ENCODE measurements at regions not wholly inside any gene's neighbourhood (a gene's known extent, or its start where the extent isn't known, plus 50 kb on each side); places are given as distances from the start of the nearest gene placed in this dataset.
"Not testable (repeated sequence)": the region's sequence is repeated elsewhere in the genome, so short reads cannot be mapped to it uniquely, and the experiment has no call there.

DNA sequence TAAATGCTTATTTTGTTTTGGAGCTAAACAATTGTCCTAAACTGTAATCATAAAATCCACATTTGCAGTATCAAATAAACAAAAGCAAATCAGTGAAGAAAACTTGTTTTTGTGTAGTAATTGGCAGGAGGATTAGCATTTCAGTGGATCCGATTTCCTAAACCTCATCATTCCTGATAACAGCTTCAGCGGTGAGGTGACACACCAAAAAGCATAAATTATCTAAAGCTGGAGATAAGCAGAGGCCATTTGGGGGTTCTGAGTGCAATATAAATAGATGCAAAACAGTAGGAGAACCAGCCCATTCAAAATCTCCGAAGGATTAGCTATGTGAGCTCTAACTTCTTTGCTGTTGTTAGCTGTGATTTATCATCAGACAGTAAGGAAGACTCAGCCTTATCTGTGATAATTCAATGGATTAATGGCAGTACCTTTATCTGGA is 235.8 kb downstream of the EPHA7 start:
- intact Hi-C loops (cut with micrococcal nuclease) = no loop called here
- no peak overlapping the region for H3K27ac Mint-ChIP-seq
- no peaks in the 10 kb centered on the region for H3K27me3 Mint-ChIP-seq (ENCODE audit: low read depth)
- H3K36me3 Mint-ChIP-seq (ENCODE audit: low read depth) = no peaks in the 10 kb centered on the region
- H3K4me1 Mint-ChIP-seq (ENCODE audit: low read depth) = no peaks in the 10 kb centered on the region
- no peak for DNase-seq (ENCODE audit: low spot score)
- H3K9me3 Mint-ChIP-seq = peaks cover 6% of the 10 kb centered on the region
- H3K4me3 Mint-ChIP-seq (ENCODE audit: low read depth) = no peak overlapping the region

DNA sequence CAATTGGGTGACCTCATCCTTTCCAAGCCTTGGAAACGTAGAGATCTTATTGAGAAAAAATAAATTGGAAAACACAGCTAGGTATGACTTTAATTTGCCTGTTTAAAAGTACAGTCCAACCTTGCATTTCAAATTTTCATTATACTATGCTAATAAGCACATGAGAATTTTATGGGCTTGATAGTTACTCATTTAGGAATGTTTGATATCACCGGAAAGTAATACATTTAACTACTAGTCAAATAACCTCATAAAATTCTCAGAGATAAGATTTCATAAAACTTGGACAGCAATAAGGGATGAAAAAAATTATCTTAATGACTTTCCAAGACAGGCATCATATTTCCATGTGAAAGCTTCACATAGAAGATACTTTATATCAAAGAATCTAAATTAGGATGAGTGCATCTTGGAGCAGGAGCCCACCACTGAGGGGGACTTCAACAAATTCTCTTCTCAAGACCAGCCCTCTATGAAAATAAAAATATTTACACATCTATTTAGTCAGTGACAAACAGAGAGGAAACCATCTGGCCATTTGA is 236.3 kb downstream of the EPHA7 start:
- no peak overlapping the region for H3K27ac Mint-ChIP-seq
- no peaks in the 10 kb centered on the region for H3K4me1 Mint-ChIP-seq (ENCODE audit: low read depth)
- no peaks in the 10 kb centered on the region for H3K27me3 Mint-ChIP-seq (ENCODE audit: low read depth)
- peaks cover 6% of the 10 kb centered on the region for H3K9me3 Mint-ChIP-seq
- DNase-seq (ENCODE audit: low spot score) = no peak
- intact Hi-C loops (cut with micrococcal nuclease) = no loop called here
- no peak overlapping the region for H3K4me3 Mint-ChIP-seq (ENCODE audit: low read depth)
- no peaks in the 10 kb centered on the region for H3K36me3 Mint-ChIP-seq (ENCODE audit: low read depth)

DNA sequence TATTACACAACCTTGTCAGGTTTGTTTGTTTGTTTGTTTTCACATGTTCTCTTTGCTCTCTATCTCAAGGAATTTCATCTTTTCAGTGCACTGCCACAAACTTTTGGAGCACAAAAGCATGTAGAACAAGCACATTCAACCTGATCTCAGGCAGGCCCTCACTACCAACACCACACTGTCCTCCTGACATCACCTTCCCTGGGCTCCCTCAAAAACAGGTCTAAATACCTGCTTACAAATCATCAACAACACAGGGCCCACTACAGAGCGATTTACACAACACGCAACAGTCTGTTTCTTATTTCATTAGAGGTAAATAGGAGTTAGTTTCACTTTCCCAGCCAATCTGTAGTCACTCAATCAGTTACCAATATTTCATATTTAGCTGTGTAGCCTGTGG is 241.4 kb downstream of the EPHA7 start:
- intact Hi-C loops (cut with micrococcal nuclease) = no loop called here
- no peak overlapping the region for H3K4me3 Mint-ChIP-seq (ENCODE audit: low read depth)
- peaks cover 6% of the 10 kb centered on the region for H3K9me3 Mint-ChIP-seq
- no peaks in the 10 kb centered on the region for H3K36me3 Mint-ChIP-seq (ENCODE audit: low read depth)
- no peak for DNase-seq (ENCODE audit: low spot score)
- no peak overlapping the region for H3K27ac Mint-ChIP-seq
- no peaks in the 10 kb centered on the region for H3K27me3 Mint-ChIP-seq (ENCODE audit: low read depth)
- no peaks in the 10 kb centered on the region for H3K4me1 Mint-ChIP-seq (ENCODE audit: low read depth)

DNA sequence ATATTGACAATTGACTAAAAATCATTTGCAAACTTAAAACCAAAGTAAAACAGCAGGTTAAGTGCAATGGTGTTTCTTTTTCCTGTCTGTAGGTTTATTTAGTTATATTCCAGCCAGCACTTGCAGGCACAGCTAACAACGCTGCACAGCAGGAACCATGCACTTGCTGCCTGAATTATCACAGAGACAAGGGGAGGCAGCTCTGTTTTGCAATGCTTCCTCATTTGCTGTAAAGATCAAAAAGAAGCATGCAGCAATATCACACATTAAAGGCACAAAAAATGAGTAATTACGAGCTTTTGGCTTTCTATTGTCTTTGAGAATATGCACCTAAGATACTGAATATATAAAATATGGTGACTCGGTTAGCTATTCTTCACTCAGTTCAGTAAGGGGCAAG is 241.9 kb downstream of the EPHA7 start:
- Mint-ChIP-seq H3K4me3 (ENCODE audit: low read depth) (no peak overlapping the region), H3K27me3 (ENCODE audit: low read depth) (no peaks in the 10 kb centered on the region), H3K36me3 (ENCODE audit: low read depth) (no peaks in the 10 kb centered on the region), H3K9me3 (peaks cover 6% of the 10 kb centered on the region), H3K27ac (no peak overlapping the region), H3K4me1 (ENCODE audit: low read depth) (no peaks in the 10 kb centered on the region)
- DNase-seq (ENCODE audit: low spot score) = no peak
- intact Hi-C loops (cut with micrococcal nuclease) = no loop called here

DNA sequence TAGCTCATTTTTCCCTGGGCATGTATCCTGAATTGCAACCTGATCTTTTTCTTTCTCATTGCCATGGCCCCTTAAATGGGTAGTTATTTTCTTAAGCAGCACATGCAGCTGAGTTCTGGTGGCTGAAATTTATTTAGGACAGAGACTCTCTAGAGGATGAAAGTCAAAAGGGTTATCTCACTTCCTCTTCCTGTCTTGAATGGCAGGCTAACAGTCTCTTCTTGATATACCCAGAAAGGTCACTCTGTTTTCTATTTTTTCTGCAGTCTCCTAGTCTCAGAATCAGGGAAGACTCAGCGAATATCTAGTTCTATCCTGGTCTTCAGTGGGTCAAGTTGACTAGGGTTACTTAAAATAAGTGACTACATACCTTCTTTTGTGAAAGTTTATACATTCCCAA is 243.3 kb downstream of the EPHA7 start:
- peaks cover 12% of the 10 kb centered on the region for H3K9me3 Mint-ChIP-seq
- no peaks in the 10 kb centered on the region for H3K36me3 Mint-ChIP-seq (ENCODE audit: low read depth)
- no peak overlapping the region for H3K4me3 Mint-ChIP-seq (ENCODE audit: low read depth)
- intact Hi-C loops (cut with micrococcal nuclease) = no loop called here
- no peaks in the 10 kb centered on the region for H3K27me3 Mint-ChIP-seq (ENCODE audit: low read depth)
- no peaks in the 10 kb centered on the region for H3K4me1 Mint-ChIP-seq (ENCODE audit: low read depth)
- no peak overlapping the region for H3K27ac Mint-ChIP-seq
- DNase-seq (ENCODE audit: low spot score) = no peak

DNA sequence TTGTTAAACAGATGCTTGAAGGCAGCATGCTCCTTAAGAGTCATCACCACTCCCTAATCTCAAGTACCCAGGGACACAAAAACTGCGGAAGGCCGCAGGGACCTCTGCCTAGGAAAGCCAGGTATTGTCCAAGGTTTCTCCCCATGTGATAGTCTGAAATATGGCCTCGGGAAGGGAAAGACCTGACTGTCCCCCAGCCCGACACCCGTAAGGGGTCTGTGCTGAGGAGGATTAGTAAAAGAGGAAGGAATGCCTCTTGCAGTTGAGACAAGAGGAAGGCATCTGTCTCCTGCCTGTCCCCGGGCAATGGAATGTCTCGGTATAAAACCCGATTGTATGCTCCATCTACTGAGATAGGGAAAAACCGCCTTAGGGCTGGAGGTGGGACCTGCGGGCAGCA is 245.8 kb downstream of the EPHA7 start:
- H3K4me1 Mint-ChIP-seq (ENCODE audit: low read depth); H3K27me3 Mint-ChIP-seq (ENCODE audit: low read depth); intact Hi-C loops (cut with micrococcal nuclease); DNase-seq (ENCODE audit: low spot score); H3K27ac Mint-ChIP-seq; H3K36me3 Mint-ChIP-seq (ENCODE audit: low read depth); H3K4me3 Mint-ChIP-seq (ENCODE audit: low read depth); H3K9me3 Mint-ChIP-seq: not testable (repeated sequence)

DNA sequence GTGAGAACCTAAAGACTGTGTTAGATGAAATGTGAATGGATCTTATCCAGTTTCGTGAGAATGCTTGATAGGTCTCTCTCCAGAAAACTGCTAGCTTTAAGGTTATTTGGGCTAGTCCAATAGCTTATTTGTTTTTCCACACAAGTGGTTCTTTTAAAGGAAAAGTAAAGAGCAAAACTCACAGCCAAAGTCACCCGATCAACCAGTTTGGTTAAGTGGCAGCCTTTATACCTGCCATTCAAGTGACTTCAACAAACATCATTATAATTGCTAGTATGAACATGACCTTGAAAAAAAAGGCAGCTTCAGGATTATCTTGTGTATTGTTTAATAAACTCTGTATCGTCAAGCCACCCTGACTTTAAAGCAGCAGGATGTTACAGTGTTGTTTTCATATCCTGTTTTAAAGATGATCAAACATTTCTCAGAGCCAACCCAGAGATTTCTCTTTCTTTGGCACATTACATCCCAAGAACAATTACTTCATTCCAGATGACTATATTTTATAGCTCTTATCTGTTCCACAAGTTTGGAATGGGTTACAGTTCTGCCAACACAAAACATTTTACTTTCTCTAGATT is 253.4 kb downstream of the EPHA7 start:
- Mint-ChIP-seq H3K9me3 (no peaks in the 10 kb centered on the region), H3K27me3 (ENCODE audit: low read depth) (no peaks in the 10 kb centered on the region), H3K27ac (no peak overlapping the region), H3K4me3 (ENCODE audit: low read depth) (no peak overlapping the region), H3K4me1 (ENCODE audit: low read depth) (no peaks in the 10 kb centered on the region), H3K36me3 (ENCODE audit: low read depth) (no peaks in the 10 kb centered on the region)
- intact Hi-C loops (cut with micrococcal nuclease) = no loop called here
- DNase-seq (ENCODE audit: low spot score) = no peak

DNA sequence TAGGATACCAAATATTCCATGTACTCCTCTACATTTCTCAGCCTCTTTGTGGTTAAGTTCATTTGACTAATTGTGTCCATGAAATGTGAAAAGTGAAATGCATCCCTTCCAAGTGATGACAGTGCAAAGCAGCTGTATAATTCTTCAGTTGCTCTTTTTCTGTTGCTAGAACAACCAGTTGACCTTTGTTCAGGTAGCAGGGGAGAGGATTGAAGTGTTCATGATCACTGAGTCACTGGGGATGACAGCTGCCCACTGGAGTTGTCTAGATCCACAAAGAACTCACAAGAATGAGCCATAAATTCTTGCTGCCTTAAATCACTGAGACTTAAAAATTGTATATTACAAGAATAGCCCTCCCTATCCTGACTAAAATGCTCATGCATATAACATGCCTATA is 254.6 kb downstream of the EPHA7 start:
- DNase-seq (ENCODE audit: low spot score) = no peak
- H3K27me3 Mint-ChIP-seq (ENCODE audit: low read depth) = no peaks in the 10 kb centered on the region
- intact Hi-C loops (cut with micrococcal nuclease) = no loop called here
- H3K4me1 Mint-ChIP-seq (ENCODE audit: low read depth) = no peaks in the 10 kb centered on the region
- H3K36me3 Mint-ChIP-seq (ENCODE audit: low read depth) = no peaks in the 10 kb centered on the region
- no peak overlapping the region for H3K4me3 Mint-ChIP-seq (ENCODE audit: low read depth)
- H3K9me3 Mint-ChIP-seq = peaks cover 5% of the 10 kb centered on the region
- no peak overlapping the region for H3K27ac Mint-ChIP-seq

DNA sequence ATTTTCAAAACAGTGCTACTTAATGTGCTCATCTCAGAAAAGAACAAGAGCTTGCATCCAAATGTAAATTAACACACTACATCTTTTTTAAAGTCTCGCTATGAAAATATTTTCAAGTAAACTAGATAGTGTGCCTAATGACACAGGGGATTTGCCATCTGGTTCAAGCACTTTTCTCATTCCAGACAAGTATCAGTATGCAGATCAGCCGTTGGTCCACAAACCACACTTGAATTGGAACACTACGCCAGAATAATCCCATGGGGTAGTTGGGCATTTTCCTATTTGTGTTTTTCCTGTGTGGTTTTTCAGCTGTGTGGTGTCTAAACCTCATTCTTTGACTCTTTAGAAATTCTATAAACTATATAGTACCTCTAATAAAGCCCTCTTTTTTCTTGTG is 256.2 kb downstream of the EPHA7 start:
- H3K27ac Mint-ChIP-seq = no peak overlapping the region
- intact Hi-C loops (cut with micrococcal nuclease) = no loop called here
- no peaks in the 10 kb centered on the region for H3K27me3 Mint-ChIP-seq (ENCODE audit: low read depth)

DNA sequence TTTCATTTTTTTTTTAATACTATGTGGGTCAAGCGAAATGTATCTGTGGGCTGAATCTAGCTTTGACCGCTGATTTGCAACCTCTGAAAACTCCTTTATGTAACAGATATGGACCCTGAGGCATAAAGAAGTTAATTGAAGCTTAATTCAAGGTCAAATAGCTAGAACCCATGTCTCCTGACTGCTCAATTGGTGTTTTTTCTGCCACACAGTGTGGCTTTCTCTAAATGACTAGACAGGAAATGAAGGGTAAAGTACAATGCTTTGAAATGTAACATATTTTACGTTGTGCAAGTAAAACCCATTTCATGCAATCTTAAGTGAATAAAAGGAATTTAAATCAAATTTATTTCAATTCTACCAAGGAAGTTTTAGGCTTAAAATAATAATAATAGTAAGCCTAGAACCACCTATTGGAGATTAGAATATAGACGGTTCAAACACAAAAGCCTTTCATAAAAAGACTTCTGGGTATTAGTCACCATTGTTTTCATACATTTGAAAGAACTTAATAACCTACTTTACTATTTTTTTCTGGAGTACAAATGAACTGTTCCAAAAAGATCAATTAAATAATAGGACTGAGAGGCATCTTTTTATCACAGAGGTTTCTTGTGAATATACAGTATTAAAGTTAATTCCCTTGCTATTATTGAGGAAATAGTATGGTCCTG is 279.8 kb downstream of the EPHA7 start:
- no peak for DNase-seq (ENCODE audit: low spot score)
- intact Hi-C loops (cut with micrococcal nuclease) = no loop called here
- Mint-ChIP-seq H3K36me3 (ENCODE audit: low read depth) (no peaks in the 10 kb centered on the region), H3K4me3 (ENCODE audit: low read depth) (no peak overlapping the region), H3K27ac (no peak overlapping the region), H3K9me3 (no peaks in the 10 kb centered on the region), H3K27me3 (ENCODE audit: low read depth) (no peaks in the 10 kb centered on the region), H3K4me1 (ENCODE audit: low read depth) (no peaks in the 10 kb centered on the region)

More for the DNA sequence above, 256.2 kb downstream of the EPHA7 start:
- no peak overlapping the region for H3K4me3 Mint-ChIP-seq (ENCODE audit: low read depth)
- peaks cover 14% of the 10 kb centered on the region for H3K9me3 Mint-ChIP-seq
- no peak for DNase-seq (ENCODE audit: low spot score)
- no peaks in the 10 kb centered on the region for H3K36me3 Mint-ChIP-seq (ENCODE audit: low read depth)
- no peaks in the 10 kb centered on the region for H3K4me1 Mint-ChIP-seq (ENCODE audit: low read depth)

DNA sequence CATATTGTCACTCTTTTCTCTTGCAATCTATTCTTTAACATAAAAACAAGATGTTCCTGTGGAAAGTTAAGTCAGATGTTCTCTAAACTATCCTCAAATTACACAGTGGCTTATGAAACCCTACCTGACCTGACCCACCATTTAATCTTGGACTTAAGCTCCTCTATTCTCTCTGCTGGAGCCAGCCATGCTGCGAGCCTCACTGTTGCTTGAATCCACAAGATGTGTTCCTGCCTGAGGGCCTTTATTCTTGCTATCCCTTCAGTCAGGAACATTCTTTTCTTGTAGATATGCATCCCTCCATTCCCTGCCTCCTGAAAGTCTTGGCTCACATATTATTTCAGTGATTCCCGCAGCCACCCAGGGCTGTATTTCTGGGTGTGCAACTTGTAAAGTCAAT is 283.2 kb downstream of the EPHA7 start:
- intact Hi-C loops (cut with micrococcal nuclease) = no loop called here
- Mint-ChIP-seq H3K27me3 (ENCODE audit: low read depth) (no peaks in the 10 kb centered on the region), H3K4me1 (ENCODE audit: low read depth) (no peaks in the 10 kb centered on the region), H3K36me3 (ENCODE audit: low read depth) (no peaks in the 10 kb centered on the region), H3K27ac (no peak overlapping the region), H3K4me3 (ENCODE audit: low read depth) (no peak overlapping the region), H3K9me3 (no peaks in the 10 kb centered on the region)
- DNase-seq (ENCODE audit: low spot score) = no peak

DNA sequence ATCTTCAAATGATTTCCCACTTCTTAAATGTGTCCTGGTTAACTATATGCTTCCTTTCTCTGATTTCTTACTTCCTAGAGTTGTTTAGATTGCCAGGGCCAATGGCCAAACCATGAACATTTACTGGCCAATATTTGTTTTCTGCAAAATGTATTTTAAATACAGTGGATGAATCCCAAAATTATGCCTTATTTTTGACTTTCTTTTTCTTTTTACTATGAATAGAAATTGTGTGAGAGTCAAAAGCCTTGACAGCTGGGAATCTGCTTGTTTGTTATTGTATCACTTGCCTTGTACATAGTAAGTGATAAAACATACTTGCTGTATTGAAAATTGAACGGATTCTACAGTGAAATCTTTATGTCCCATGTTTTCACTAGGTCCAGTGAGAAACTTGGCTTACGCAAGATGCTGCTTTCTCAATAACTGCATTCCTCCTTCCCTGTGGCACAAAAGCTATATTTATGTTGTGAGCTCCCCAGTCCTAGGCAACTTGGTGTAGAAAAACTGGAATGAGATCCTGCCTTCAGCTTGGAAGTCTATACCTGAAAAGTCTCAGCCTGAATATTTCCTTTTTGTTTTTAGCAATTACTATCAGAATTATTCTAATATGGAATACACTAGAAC is 295.2 kb downstream of the EPHA7 start:
- Mint-ChIP-seq H3K4me1 (ENCODE audit: low read depth) (no peaks in the 10 kb centered on the region), H3K36me3 (ENCODE audit: low read depth) (no peaks in the 10 kb centered on the region), H3K9me3 (peaks cover 8% of the 10 kb centered on the region), H3K27me3 (ENCODE audit: low read depth) (no peaks in the 10 kb centered on the region), H3K27ac (no peak overlapping the region), H3K4me3 (ENCODE audit: low read depth) (no peak overlapping the region)
- DNase-seq (ENCODE audit: low spot score) = no peak
- intact Hi-C loops (cut with micrococcal nuclease) = no loop called here

DNA sequence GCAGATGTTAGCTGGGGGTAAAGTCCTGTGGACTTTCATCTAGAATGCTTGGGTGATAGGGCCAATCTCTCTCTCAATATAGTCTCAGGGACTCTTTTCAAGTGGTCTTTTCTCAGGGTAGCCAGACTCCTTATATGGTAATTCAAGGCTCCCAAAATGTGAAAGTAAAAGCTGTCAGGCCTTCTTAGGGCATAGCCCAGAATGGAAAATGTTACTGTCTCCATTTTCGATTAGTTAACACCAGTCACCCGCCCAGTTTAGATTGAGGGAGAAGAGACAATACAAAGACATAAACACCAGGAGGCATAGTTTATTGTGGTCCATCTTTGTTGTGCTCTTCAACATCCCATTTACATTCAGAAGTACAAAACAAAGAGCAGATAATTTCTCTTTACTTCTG is 295.8 kb downstream of the EPHA7 start:
- H3K36me3 Mint-ChIP-seq (ENCODE audit: low read depth) = no peaks in the 10 kb centered on the region
- H3K4me1 Mint-ChIP-seq (ENCODE audit: low read depth) = no peaks in the 10 kb centered on the region
- no peaks in the 10 kb centered on the region for H3K27me3 Mint-ChIP-seq (ENCODE audit: low read depth)
- no peak overlapping the region for H3K4me3 Mint-ChIP-seq (ENCODE audit: low read depth)
- no peak overlapping the region for H3K27ac Mint-ChIP-seq
- intact Hi-C loops (cut with micrococcal nuclease) = no loop called here
- DNase-seq (ENCODE audit: low spot score) = no peak
- H3K9me3 Mint-ChIP-seq = peaks cover 8% of the 10 kb centered on the region

All from activated T-helper 2 cell treated with anti-CD3 and anti-CD28 coated beads, Interferon-gamma antibody, Interleukin-2, Interleukin-4, amounts not matched to agents 10 μg/mL and 5 μg/mL and 100 μg/mL, durations not matched to agents 14 hours and 24 hours and 36 hours (primary cell).